Ramos (cell line): ENCODE measurements at regions not wholly inside any gene's neighbourhood (a gene's known extent, or its start where the extent isn't known, plus 50 kb on each side); places are given as distances from the start of the nearest gene placed in this dataset.

Experiments
- in situ Hi-C: fragments of 300-500 bp; cut with MboI; formaldehyde crosslinking; loops from one replicate; pipeline ENCODE4 v1.14.3; 2022; ENCODE audit warnings: low sequenced_read_pairs; ENCODE audit not compliant: unreplicated experiment

- in situ Hi-C loops, result no loop called here
These were observed 157.6 kb upstream of the OBI1 start for GRCh38 chr13:78816592-78816991.

GRCh38 chr13:78816154-78816553 is 157.2 kb upstream of the OBI1 start:
- in situ Hi-C loops, result no loop called here

- in situ Hi-C loops, result no loop called here
These were observed 147.5 kb upstream of the OBI1 start for GRCh38 chr13:78806457-78806856.

GRCh38 chr13:78802912-78803311 is 144.0 kb upstream of the OBI1 start:
- in situ Hi-C loops, result no loop called here

- in situ Hi-C loops, result no loop called here
These were observed 128.2 kb upstream of the OBI1 start for GRCh38 chr13:78787190-78787589.

GRCh38 chr13:78786459-78786858 is 127.5 kb upstream of the OBI1 start:
- in situ Hi-C loops, result no loop called here

- in situ Hi-C loops, result no loop called here
These were observed 126.8 kb upstream of the OBI1 start for GRCh38 chr13:78785764-78786163.

GRCh38 chr13:78784014-78784750 is 125.2 kb upstream of the OBI1 start:
- in situ Hi-C loops, result no loop called here

- in situ Hi-C loops, result no loop called here
These were observed 121.8 kb upstream of the OBI1 start for GRCh38 chr13:78780708-78781107.

- in situ Hi-C loops, result no loop called here
These were observed 120.7 kb upstream of the OBI1 start for GRCh38 chr13:78779608-78780007.

GRCh38 chr13:78777976-78778375 is 119.0 kb upstream of the OBI1 start:
- in situ Hi-C loops, result no loop called here

- in situ Hi-C loops, result no loop called here
These were observed 118.4 kb upstream of the OBI1 start for GRCh38 chr13:78777396-78777795.

GRCh38 chr13:78772933-78773332 is 114.0 kb upstream of the OBI1 start:
- in situ Hi-C loops, result no loop called here

GRCh38 chr13:78770601-78771000 is 111.6 kb upstream of the OBI1 start:
- in situ Hi-C loops, result no loop called here

GRCh38 chr13:78768950-78769349 is 110.0 kb upstream of the OBI1 start:
- in situ Hi-C loops, result no loop called here

GRCh38 chr13:78764665-78765064 is 105.7 kb upstream of the OBI1 start:
- in situ Hi-C loops, result no loop called here

GRCh38 chr13:78762825-78763224 is 103.9 kb upstream of the OBI1 start:
- in situ Hi-C loops, result no loop called here

GRCh38 chr13:78759704-78760103 is 100.7 kb upstream of the OBI1 start:
- in situ Hi-C loops, result no loop called here

GRCh38 chr13:78758549-78758948 is 99.6 kb upstream of the OBI1 start:
- in situ Hi-C loops, result no loop called here

- in situ Hi-C loops, result no loop called here
These were observed 94.5 kb upstream of the OBI1 start for GRCh38 chr13:78753435-78753834.

- in situ Hi-C loops, result no loop called here
These were observed 91.8 kb upstream of the OBI1 start for GRCh38 chr13:78750735-78751134.

- in situ Hi-C loops, result no loop called here
These were observed 85.0 kb upstream of the OBI1 start for GRCh38 chr13:78743973-78744372.
